Effector memory CD8-positive, alpha-beta T cell (primary cell): ENCODE measurements at regions not wholly inside any gene's neighbourhood (a gene's known extent, or its start where the extent isn't known, plus 50 kb on each side); places are given as distances from the start of the nearest gene placed in this dataset.

Experiments
- ATAC-seq: fragments of 150-1000 bp; cut with Tn5 transposase; replicated peaks from 2 replicates; pipeline ENCODE4 v1.10.0; 2021; ENCODE audit warnings: mild to moderate bottlenecking, moderate library complexity
- DNase-seq, 3 experiments: peaks; one replicate each; pipeline ENCODE4 v3.0.0; 2021
- H3K27ac Mint-ChIP-seq, 2 donors: one replicate each; pipeline ENCODE4 v1.8.0; 2022; ENCODE audit warnings: mild to moderate bottlenecking in 2 of 2, mixed read lengths in 2 of 2, moderate library complexity in 2 of 2
- H3K27me3 Mint-ChIP-seq, 2 donors: one replicate each; pipeline ENCODE4 v1.8.0; 2022; ENCODE audit warnings: mixed read lengths in 2 of 2
- H3K36me3 Mint-ChIP-seq: one replicate; pipeline ENCODE4 v1.8.0; 2022; ENCODE audit warnings: mild to moderate bottlenecking, moderate library complexity, mixed read lengths; ENCODE audit not compliant: insufficient read depth
- H3K4me1 Mint-ChIP-seq, 2 donors: one replicate each; pipeline ENCODE4 v1.8.0; 2022; ENCODE audit warnings: low read depth in 2 of 2, mixed read lengths in 2 of 2
- H3K4me3 Mint-ChIP-seq, 2 donors: one replicate each; pipeline ENCODE4 v1.8.0; 2022; ENCODE audit warnings: mild to moderate bottlenecking in 2 of 2, mixed read lengths in 2 of 2, moderate library complexity in 2 of 2
- H3K9me3 Mint-ChIP-seq, 2 donors: one replicate each; pipeline ENCODE4 v1.8.0; 2022; ENCODE audit warnings: mixed read lengths in 2 of 2

DNA sequence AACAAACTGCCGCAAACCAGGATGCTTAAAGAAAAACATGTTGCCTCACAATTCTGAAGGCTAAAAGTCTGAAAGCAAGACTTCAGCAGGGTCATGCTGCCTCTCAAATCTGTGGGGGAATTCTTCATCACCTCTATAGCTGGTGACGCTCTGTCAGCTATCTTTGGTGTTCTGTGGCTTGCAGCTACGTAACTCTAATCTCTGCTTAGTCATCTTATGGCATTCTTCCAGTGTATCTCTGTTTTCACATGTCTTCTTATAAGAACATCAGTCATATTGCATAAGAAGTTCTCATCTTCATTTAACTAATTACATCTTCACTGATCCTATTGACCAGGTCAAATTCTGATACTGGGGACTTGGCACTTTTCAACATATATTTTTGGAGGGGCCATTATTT is 243.0 kb downstream of the CDH10 start:
- Mint-ChIP-seq H3K27me3 (no peaks in the 10 kb centered on the region), H3K9me3 (peaks cover 0 to 16% of the 10 kb centered on the region in 2 donors), H3K27ac (no peak overlapping the region), H3K36me3 (no peaks in the 10 kb centered on the region), H3K4me3 (no peak overlapping the region), H3K4me1 (no peaks in the 10 kb centered on the region)
- ATAC-seq (peak; percentile 42), DNase-seq (no peak)

DNA sequence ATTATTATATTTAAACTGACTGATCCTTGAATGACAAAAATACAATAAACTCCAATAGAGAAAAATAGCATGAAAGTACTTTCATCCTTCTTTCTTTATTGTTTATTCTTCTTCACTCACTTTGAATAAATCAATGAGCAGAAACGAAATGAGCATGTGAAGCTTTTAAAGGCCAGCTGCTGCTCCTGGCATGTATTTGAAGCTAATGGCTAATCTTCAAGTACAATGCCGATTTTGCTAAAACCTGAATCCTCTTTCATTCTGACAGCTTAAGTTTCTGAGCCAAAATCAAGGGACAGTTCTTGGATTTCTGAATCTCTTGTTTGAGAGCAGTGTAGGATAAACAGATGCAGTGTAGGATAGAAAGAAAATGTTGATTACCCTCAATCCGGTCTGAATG is 237.3 kb downstream of the CDH10 start:
- ATAC-seq (no peak), DNase-seq (no peak)
- Mint-ChIP-seq H3K36me3 (no peaks in the 10 kb centered on the region), H3K27me3 (no peaks in the 10 kb centered on the region), H3K27ac (no peak overlapping the region), H3K9me3 (peaks cover 0 to 5% of the 10 kb centered on the region in 2 donors), H3K4me1 (no peaks in the 10 kb centered on the region), H3K4me3 (no peak overlapping the region)

DNA sequence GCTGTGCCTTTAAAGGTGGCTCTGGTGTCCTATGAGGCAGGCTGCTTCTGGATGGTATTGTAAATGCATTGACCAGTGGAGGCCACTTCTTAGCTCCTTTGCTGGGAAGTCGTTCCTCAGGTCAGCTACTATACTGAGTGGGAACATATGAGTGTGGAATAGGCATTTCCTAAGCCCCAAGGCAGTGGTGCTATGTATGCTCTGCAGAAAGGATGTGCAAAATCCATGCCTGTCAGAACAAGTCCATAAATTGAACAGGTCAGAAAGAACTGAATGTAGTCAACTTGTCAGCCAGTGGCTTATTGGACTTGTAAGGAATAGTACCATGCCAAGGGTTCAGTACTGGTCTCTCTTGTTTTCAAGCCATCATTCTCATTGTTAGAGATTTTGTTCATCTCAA is 216.4 kb downstream of the CDH10 start:
- no peak for ATAC-seq
- H3K9me3 Mint-ChIP-seq: peaks cover under 1 to 10% of the 10 kb centered on the region in 2 donors
- H3K27ac Mint-ChIP-seq: no peak overlapping the region

DNA sequence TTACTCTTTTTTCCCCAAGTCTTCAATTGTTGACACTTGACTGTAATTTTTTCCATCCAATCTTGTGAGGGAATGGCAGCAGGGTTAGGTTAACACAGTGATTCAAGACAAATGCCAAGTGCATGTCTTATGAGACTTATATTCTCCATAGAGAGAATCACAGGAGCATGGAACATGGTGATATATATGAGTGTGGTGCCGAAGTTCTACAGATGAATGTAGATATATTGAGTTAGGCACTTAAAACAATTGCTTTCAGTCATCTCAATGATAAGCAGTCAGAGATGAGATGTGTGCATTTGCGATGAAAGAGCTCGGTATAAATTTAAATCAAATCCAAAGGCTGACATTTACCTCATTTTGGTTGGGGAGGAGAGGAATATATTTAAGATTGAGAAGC is 211.2 kb downstream of the CDH10 start:
- no peaks in the 10 kb centered on the region for H3K36me3 Mint-ChIP-seq
- H3K4me1 Mint-ChIP-seq: no peaks in the 10 kb centered on the region
- no peaks in the 10 kb centered on the region for H3K27me3 Mint-ChIP-seq
- no peak overlapping the region for H3K4me3 Mint-ChIP-seq
- DNase-seq (no peak), ATAC-seq (no peak)
- no peak overlapping the region for H3K27ac Mint-ChIP-seq
- peaks cover 7% of the 10 kb centered on the region in 2 donors for H3K9me3 Mint-ChIP-seq

More for the DNA sequence above, 216.4 kb downstream of the CDH10 start:
- Mint-ChIP-seq H3K36me3 (peaks cover 4% of the 10 kb centered on the region), H3K27me3 (no peaks in the 10 kb centered on the region), H3K4me1 (no peaks in the 10 kb centered on the region), H3K4me3 (no peak overlapping the region)
- no peak for DNase-seq
